HG03103 (cell line): ENCODE measurements at regions not wholly inside any gene's neighbourhood (a gene's known extent, or its start where the extent isn't known, plus 50 kb on each side); places are given as distances from the start of the nearest gene placed in this dataset.

Experiments used
- ATAC-seq: cut with Tn5 transposase; IDR thresholded peaks from one replicate; pipeline ENCODE4 v1.9.1; 2021; ENCODE audit warnings: low read depth; ENCODE audit not compliant: unreplicated experiment

DNA sequence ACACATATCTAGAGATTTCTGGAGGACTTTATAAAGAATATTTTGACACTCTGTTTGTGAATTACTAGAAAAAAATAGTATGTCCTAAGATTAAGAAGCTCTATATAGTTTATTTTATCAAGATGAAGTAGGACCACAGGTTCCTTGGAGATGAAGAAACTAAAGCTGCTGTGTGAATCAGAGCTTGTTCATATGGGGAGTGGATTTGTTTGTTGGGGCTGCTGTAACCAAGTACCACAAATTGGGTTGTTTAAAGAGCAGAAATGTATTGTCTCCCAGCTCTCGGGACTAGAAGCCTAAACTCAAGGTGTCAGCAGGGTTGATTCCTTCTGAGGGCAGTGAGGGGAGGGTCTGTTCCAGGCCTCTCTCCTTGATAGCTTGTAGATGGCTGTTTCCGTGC, 270.6 kb upstream of the UMPS start:
- no peak for ATAC-seq

- ATAC-seq = no peak
Measured at GRCh38 chr3:124461126-124461525, 269.1 kb upstream of the UMPS start.

DNA sequence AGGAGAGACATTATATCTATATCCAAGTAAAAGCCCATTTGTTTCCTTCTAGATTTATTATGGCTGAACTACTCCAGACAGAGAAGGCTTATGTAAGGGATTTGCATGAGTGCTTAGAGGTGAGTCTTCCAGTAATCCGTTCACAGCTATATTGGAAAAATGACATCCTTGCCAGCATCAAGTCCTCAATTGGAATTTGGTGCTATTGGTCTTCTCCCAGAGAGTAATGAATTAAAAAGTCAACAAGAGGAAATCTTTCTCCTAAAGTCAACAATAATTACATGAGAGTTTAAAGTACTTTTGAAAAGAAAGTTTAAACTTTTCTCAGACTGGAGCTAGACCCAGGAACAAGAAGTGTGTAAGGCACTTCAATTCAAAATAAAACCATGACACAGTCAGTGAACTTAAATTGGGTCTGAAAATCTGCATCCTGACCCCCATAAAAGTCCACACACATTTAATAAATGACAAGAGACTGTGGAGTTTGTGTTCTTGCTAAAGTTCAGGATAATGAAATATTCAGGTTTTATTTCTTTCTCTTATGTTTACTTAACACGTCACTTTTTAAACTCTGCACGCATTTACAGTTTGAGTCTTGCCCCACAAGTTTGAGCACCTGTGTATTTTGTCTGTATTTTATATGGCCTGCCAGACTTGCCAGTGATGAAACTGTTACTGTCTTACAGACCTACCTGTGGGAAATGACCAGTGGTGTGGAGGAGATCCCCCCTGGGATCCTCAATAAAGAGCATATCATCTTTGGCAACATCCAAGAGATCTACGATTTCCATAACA, 268.2 kb upstream of the UMPS start:
- ATAC-seq = no peak

GRCh38 chr3:124463234-124463633, 267.0 kb upstream of the UMPS start:
- ATAC-seq = no peak

DNA sequence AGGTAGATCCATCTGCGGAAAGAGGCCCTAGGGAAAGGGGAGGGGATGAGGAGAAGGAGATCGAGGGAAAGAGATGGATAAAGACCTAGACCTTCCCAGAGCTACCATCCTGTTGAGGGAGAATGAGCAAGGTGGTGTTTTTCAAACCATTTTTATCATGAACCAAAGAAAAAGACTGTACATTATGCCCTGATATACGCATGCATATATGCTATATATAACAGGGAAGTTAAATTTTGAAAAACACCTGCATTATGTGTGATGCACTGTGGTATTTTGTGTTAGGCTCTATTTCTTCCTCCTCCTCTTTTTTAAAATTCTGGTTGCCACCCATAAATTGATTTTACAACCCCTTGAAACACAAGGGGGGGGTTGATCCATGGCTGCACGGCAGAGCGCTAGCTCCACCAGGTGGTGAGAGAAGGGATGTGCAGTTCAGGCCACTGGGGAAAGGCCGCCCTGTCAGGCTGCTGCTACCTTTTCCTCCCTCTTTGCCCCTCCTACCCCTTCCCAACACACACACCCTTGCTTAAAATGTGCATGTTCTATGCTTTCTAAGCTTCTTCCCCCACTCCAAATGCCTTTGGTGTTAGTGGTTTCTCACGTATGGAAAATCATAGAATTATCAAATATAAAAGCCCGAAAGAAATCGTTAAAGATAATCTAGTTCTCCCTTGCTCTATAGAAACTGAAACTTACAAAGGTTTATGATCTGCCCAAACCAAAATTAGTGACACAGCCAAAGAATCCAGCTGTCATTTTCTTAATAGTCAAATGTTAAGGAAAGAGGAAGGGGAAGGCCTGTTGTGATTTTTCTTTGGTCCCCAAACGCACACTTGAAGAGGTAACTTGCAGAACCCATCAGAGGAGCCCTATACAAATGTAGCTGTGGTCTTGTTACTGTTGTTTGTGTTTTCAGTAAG, 262.0 kb upstream of the UMPS start:
- ATAC-seq = no peak

GRCh38 chr3:124469555-124469954, 260.7 kb upstream of the UMPS start:
- no peak for ATAC-seq

DNA sequence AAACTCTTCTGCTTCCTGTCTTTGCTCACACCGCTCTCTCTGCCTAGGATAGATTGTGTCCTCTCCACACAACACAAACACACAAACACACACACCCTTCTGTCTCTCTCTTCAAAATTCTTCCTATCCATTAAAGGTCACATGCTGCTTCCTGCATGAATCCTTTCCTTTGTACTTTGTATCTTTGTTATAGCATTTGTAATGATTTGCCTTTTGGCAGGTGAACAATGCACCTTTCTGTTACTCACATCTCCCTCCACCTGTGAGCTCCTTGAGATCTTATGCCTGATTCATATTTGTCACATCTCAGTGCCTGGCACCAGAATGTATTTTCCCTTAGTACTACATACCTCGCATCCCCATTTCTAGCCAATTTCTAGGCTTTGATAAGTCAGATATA, 251.4 kb upstream of the UMPS start:
- ATAC-seq = no peak

GRCh38 chr3:124483915-124484470, 246.3 kb upstream of the UMPS start:
- no peak for ATAC-seq

DNA sequence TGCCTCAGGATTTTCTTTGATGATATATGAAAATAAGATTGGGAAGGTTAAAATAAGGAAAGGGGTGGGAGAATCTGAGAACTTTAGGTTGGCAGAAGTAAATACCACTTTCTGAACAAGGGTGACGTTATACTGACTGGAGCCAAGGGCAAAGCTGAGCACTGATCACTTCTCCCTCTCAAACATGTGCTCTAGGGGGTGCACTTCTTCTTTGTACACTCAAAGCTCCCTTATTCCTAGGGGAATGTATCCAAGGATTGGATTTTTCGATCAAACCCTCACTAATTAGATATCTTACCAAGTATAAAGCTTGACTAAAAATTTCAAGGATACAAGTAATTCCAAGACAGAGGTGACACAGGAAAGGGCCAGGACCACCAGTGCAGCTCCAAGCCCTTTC, 243.9 kb upstream of the UMPS start:
- ATAC-seq = no peak

GRCh38 chr3:124489506-124489905, 240.7 kb upstream of the UMPS start:
- no peak for ATAC-seq

- ATAC-seq = no peak
Measured at GRCh38 chr3:124491098-124491497, 239.2 kb upstream of the UMPS start.

DNA sequence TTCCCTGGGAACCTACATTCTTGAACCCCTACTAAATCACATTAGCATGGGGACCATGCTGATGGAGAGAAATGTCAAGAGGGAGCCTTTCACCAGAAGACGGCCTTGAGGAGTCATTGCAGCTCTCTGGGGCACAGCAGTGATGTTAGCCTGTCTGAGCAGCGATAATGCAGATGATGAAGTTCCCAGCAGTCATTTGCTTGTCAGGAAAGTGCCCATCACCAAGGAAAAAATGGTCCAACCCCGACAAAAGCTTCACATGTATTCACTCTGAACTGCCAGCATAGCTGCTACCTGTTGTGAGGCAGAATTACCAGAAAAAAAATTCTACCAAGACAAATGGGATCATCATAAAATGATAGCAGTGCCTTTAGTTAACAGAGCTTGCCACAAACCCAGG, 238.4 kb upstream of the UMPS start:
- ATAC-seq = no peak

GRCh38 chr3:124492824-124493223, 237.4 kb upstream of the UMPS start:
- ATAC-seq = no peak

DNA sequence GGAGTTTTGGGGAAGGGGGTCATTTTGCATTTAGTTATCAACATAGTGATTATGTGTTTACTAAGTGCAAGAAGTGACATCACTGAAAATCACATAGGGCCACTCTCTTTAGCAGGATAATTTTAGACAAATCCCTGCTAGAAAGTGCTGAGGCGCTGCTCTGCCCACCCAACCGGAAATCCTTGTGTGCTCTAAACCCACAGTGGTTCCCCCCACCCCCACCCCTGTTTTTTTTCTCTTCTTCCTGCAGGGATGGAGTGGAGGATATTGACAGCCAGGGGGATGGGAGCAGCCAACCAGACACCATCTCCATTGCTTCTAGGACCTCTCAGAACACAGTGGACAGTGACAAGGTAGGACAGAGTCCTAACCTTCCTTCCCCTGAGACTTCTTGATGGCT, 234.2 kb upstream of the UMPS start:
- no peak for ATAC-seq

GRCh38 chr3:124497487-124497886, 232.8 kb upstream of the UMPS start:
- ATAC-seq = no peak

GRCh38 chr3:124498891-124499290, 231.4 kb upstream of the UMPS start:
- ATAC-seq = no peak

DNA sequence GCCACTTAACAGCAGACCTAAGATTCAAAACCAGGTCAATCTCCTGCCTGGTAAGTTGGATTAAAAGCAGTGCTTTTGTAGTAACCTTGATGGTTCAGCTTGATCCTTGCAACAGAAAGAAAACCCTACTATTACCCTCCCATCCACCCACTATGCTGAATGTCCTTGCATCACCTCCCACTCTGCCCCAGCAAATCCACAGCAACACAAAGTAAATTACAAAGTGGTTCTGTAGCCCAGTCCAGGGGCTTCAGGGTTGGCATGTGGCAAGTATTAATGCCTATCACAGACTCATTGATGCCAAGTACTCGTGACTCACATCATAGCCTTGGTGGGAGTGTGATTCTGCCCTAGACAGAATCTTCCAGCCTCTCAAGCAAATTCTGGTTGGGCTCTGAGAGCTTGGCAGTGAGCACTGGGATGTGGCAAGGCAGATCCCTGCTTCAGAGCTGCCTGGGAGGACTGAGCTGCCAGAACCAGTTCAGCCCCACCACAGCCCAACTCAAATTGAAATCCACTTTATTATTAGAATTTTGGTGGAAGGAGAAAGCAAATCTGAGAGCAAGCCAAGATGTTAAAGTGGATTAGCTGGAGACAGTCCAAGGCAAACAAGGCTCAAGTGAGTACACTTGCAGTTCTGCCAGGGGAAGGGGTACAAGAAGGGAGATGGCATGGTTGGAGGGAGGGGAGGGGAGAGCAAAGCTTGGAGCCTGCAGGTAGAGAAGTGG, 225.8 kb upstream of the UMPS start:
- ATAC-seq = no peak

GRCh38 chr3:124509884-124510283, 220.4 kb upstream of the UMPS start:
- ATAC-seq = no peak

DNA sequence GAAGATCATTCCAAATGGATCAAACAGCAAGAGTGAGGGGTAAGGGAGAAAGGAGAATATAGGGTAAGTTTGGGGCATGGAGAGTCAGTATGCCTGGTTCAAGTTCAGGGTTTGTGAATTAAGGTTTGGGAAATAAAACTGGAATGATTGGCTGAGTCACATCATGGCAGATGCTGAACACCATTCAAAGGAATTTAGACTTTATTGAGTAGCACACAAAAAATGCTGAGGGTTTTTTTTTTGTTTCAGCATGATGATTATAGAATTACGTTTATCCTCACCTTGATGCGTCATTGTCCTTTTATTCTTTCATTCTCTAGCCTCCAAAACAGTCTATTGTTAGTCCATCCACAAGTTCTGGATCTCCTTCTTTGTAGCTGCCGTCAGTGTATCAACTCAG, 220.0 kb upstream of the UMPS start:
- no peak for ATAC-seq

DNA sequence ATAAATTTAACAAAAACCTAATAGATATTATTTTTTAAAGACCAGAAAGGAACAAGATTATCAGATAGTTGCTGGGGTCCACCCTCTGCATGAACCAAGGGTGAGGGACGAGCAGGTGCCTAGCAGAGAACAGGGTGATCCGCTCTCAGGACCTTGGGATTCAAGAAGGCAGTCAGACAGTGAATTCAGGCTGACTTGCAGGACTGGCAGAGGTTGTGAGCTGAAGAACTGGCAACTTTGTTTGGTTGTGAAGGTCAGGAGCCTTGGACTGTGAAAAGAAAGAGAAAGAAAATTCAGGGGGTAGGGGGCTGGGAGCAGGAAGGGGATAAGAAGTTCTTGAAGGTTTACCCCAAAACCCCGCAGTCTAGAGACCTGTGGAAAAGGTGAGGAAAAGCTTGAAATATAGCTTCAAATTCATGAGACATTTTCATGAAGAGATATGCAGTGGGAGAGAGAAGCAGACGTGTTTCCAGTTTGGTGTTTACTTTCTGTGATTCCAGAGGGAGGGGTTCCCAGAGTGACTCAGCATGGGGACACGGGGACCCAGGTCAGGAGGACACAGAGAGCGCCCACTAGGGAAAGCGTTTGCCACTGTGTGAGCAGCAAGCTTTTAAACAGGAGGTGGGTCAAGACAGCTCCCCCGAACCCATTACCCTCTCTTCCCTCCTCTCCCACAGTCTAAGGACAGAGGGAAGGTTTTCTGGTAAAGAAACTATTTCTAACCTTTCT, 217.2 kb upstream of the UMPS start:
- ATAC-seq = no peak
